WI38 (cell line): ENCODE measurements at regions not wholly inside any gene's neighbourhood (a gene's known extent, or its start where the extent isn't known, plus 50 kb on each side); places are given as distances from the start of the nearest gene placed in this dataset.

Experiments
- H3K4me3 ChIP-seq: 2 replicates; pipeline ENCODE4 v1.5.1; 2011; ENCODE audit warnings: low read depth, mild to moderate bottlenecking, control low read depth, low read length
- CTCF ChIP-seq: IDR thresholded peaks from 2 replicates; pipeline ENCODE4 v1.5.1; 2012; ENCODE audit warnings: low read depth, mild to moderate bottlenecking, control low read depth, low read length

GRCh38 chr14:100664841-100665510, 61.7 kb upstream of the DLK1 start:
- TF ChIP-seq CTCF, result no peak
- no peak overlapping the region for H3K4me3 ChIP-seq

- H3K4me3 ChIP-seq, result no peak overlapping the region
- TF ChIP-seq CTCF, result no peak
Measured at GRCh38 chr14:100665511-100666032, 61.1 kb upstream of the DLK1 start.

GRCh38 chr14:100666403-100666802, 60.3 kb upstream of the DLK1 start:
- no peak overlapping the region for H3K4me3 ChIP-seq
- no peak for TF ChIP-seq CTCF

DNA sequence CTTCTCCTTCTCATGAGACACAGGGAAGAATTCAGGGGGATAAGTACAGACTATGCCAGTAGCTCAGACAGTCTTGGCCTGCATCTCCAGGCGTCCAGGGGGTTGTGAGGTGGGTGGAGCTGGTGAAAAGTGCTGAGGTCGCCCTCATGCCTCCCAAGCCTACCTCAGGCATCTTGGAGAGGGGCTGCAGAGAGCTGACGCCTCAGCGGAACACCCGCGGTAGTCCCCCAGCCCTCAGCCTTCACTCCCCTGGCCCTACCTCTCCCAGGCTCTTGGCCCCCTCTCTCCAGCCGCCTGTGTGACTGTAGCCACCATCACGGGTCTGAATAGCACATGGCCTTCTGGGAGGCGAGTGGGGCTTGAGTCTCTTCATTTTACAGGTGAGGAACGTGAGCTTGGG, 59.8 kb upstream of the DLK1 start:
- no peak for TF ChIP-seq CTCF
- no peak overlapping the region for H3K4me3 ChIP-seq

DNA sequence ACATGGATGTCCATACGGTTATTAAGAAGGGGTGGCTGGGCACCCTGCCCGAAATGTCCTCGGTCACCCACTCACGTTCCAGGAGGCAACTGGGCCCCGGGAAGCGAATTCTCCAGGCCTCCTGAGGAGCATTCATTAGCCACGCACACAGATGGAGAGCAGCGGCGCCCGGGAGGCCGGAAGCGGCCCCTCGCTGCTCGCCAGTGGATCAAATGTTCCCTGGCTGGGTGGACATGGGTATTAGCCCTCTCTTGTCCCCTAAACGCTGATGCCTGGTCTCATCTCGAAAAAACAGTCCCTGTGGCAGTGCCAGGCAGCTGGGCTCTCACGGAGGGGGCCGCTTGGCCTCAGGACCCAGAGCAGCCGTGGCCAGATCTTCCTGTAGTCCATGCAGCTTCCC, 59.0 kb upstream of the DLK1 start:
- no peak for TF ChIP-seq CTCF
- H3K4me3 ChIP-seq, result no peak overlapping the region

- TF ChIP-seq CTCF, result no peak
- H3K4me3 ChIP-seq, result no peak overlapping the region
Measured at GRCh38 chr14:100668352-100668751, 58.3 kb upstream of the DLK1 start.

GRCh38 chr14:100669011-100669412, 57.7 kb upstream of the DLK1 start:
- H3K4me3 ChIP-seq, result no peak overlapping the region
- TF ChIP-seq CTCF, result no peak
